GM19328 (cell line): ENCODE measurements at regions not wholly inside any gene's neighbourhood (a gene's known extent, or its start where the extent isn't known, plus 50 kb on each side); places are given as distances from the start of the nearest gene placed in this dataset.

Experiments
- ATAC-seq: cut with Tn5 transposase; IDR thresholded peaks from one replicate; pipeline ENCODE4 v1.9.1; 2021; ENCODE audit warnings: mild to moderate bottlenecking, moderate library complexity; ENCODE audit not compliant: unreplicated experiment

DNA sequence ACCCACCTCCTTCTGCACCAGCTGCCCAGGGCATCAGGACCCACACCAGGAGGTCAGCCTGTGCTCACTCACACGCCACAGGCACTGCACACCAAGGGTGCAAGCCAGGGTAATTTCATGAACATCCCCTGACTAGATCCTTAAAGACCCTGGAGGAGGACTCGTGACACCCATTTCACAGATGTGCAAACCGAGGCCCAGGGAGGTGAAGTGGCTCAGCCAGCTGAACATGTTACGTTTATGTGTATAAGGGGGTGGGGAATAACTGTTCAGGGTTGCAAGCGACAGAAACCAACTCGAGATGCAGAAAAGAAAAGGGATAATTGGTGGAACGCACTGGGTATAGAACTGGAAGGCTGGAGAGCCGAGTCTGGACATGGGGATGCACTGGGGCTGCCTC, 138.1 kb upstream of the FOXF1 start:
- ATAC-seq = no peak

DNA sequence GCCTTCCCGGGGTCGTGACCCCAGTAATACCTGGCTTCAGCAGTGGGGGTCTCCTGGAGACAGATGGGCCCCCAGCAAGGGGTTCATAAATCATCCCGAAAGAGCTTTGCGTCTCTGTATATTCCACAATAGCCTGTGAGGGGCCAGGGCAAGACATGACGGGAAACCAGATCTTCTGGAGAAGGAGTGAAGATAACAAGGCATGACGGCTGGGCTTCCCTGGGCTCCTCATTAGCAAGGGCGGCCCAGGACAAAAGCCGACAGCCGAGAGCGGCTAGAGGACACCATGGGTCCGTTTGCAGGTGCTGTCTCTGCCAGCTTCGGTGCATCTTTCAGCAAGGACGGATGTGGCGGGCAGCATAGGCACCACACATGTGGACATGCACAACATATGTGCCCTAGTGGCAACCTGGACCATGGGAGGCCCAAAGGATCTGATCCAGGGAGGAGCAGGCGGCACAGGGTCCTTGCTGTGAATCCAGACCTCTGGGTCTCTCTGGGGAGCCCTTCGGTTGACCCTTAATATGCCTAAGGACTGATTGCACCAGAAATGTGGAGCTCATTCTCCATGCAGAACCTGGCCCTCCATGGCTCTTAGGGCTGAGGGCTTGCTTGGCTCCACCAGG, 136.9 kb upstream of the FOXF1 start:
- ATAC-seq = no peak

DNA sequence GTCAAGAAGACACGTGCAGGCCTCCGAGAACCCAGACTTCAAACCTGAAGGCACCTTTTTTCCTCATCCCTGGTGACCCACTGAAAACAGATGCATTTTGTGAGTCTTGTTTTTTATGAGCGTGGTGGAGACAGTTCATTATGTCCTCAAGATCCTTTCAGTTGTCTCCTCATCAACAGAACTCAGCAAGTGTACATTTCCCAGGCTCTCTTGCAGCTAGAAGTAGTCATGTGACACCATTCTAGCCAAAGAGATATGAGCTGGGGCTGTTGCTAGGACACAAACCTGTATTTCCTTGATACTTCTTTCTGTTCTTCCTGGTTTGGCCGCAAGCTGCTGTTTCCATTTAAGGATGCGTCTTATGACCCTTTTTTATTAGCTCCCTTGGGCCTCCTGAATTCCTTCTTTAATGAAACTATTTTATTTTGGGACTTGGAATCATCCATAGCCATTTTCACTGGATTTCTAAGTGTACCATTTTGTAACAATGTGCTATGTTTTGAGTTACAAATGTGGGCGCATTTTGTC, 135.7 kb upstream of the FOXF1 start:
- ATAC-seq = no peak

DNA sequence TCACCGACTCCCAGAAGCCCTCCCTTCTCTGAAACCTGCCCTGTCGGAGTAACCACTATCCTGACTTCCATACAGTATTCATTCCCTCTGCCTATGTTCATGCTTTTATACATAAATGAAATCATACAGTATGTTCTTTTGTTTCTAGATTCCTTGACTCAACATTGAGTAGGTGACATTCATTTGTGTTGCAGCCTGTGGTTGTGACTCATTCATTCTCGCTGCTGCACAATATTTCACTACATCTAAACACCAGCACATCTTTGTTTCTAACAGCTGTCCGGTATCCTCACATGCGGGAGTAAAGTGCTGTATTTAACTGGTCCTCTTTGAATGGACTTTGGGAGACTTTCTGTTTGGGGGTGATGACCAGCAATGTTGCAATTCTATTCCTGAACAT, 135.0 kb upstream of the FOXF1 start:
- no peak for ATAC-seq

DNA sequence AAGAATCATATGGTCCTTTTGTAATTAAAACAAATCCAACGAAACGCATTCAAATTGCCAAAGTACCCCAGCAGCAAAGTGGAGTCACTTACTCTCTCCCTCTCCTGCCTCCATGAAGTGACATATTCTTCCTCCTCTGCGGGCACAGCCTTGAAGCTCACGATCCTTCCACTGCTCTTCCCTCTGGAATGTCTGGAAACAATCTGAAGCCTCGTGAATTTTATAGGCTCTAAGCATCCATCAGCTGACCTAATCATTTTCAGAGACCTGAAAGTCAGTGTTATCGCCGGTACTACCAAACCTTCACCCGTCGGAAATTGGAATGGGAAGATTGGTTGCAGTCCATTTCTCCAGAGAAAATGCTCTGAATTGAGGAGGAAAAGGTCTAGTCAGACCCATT, 134.5 kb upstream of the FOXF1 start:
- no peak for ATAC-seq

DNA sequence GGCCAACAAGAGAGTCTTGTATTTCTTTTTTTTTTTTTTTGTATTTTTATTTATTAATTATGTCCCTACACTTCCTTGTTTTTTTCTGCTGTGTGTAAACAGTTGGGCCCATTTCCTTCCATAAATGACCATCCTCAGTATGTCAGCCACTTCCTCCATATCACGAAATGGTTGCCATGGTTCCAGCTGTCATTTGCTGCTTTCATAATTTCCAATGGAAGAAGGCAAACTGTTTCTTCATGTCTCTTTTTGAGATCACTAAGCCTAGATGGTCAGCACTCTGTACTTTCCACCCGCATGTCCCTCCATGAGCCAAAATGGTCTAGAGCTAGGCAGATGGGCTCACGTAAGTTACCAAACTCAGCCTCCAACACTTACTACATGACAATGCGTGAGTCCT, 133.5 kb upstream of the FOXF1 start:
- ATAC-seq = no peak

DNA sequence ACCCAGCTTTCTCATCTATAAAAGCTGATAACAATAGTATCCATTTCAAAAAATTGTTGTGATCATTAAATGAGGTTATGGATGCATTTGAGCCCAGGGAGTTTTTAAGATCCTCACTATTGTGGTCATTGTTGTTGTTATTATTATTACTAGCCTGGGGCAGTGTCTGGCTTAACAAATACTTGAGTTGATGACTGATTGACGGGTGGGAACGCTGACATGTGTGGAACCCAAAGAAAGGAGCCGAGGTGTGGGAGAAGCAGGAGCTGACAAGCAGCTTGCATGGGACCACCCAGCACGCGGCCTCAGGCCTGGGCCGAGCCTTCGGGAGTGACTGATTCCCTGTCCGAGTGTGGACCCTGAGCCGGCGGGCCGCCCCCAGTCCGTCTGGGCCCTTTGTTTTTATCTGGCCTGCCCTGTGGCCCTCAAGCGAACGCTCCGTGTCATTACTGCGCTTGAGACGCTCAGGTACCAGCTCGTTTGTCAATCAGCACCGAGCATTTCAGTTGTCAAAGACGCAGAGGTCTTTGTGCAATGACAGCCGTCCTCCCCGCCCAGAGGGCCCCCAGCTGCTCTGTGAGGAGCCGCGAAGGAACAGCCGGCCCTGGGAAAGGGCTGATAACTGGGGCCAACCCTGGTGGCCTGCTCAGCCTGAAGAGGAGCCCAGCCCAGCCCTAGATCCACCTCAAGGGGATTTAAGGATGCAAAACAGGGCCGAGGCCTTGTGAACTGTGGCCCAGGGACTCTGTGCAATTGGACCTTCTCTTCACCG, 132.9 kb upstream of the FOXF1 start:
- ATAC-seq = no peak

DNA sequence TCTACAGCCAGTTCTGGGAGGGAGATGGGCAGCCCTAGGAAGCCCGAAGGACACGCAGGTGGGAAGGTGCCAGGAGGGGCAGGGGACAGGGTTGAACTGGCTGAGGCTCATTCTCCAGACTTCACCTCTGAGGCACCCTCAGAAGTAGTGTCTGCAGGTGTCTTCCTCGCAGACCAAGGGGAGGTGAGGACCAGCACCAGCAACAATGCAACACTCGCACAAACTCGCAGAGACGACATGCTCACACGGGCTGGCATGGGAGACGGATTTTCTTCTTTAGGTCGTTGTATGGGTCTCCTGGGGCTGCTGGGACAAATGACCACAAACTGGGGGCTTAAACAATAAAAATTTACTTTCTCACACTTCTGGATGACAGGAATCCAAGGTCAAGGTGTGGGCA, 132.2 kb upstream of the FOXF1 start:
- ATAC-seq = no peak

DNA sequence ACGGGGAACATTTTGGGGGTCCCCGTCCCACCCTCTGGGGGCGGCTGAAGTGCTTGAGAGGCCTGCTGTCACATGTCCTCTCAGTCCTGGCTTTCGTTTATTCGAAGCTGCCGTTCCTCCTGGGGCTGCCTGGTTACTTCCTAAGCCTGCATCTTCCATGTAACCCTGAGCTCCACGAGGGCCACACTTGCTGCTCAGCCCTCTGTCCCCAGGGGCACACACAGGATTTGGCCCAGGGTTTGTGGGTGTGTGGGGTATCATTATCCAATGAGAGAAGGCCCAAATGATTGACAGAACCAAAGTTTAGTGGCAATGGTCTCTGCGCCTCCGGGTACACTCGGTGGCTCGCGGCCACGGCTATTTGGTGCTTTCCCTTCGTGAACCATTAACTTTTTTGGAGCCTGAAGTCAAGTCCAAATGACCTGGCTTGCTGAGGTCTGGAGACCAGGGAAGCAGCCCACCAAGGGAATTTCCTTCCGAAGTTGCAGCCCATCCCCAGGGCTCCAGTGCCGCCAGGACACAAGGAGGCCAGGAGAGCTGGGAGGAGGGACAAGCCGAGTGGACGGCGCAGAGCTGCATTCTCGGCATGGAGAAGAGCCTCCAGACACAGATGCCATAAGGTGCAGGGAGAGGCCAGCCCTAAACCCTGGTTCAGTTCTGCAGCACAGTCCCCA, 131.4 kb upstream of the FOXF1 start:
- ATAC-seq = no peak

DNA sequence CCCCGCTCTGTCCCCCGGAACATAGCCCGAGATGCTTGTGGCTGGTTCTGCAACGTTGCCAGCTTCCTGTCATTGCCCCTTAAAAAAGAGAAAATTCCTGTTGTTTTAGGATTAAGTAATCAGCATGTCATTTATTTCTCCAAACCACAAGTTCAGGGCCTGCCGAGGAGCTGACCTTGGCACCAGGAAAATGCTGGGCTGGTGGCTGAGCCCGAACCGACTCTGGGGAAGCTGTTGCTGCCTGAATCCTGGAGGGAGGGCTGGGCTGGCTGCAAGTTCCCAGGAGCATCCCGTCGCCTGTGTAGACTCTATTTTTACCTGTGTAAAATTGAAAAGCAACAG, 130.9 kb upstream of the FOXF1 start:
- ATAC-seq = no peak

DNA sequence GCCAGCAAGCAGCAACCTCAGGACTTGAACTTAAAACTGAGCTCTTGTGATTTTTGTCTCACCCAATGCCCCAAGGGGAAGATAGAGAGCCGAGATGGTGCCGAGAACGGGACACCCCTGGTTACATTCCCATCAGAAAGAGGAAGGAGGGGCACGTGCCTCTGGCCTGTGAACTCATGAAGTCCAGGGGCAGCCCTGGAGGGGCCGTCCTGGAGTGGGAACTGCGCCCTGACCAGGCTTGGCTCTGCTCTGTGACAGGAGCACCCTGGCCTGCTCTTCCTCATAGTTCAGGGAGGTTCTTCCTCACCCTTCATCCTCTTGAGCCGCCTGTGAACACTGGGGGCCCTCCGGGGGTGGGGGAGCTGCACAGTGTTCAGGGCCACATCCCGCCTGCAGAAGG, 130.3 kb upstream of the FOXF1 start:
- no peak for ATAC-seq

DNA sequence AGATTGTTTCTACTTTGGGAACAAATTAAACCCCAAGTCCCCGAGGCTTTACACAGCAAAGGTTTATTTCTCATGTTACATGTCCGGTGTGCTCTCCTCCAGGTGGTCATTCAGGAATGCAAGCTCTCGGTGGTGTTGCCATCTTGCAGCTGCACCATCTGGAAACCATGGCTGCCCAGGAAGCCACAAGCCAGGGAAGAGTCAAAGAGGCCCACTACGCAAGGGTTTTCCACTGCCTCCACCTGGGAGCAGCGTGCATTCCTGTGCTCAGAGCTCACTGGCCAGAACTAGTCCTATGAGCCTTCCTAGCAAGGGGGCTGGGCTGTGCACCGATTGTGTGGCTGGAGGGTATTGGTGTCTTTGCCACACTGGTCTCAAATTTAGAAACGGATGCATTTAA, 128.8 kb upstream of the FOXF1 start:
- ATAC-seq = no peak

DNA sequence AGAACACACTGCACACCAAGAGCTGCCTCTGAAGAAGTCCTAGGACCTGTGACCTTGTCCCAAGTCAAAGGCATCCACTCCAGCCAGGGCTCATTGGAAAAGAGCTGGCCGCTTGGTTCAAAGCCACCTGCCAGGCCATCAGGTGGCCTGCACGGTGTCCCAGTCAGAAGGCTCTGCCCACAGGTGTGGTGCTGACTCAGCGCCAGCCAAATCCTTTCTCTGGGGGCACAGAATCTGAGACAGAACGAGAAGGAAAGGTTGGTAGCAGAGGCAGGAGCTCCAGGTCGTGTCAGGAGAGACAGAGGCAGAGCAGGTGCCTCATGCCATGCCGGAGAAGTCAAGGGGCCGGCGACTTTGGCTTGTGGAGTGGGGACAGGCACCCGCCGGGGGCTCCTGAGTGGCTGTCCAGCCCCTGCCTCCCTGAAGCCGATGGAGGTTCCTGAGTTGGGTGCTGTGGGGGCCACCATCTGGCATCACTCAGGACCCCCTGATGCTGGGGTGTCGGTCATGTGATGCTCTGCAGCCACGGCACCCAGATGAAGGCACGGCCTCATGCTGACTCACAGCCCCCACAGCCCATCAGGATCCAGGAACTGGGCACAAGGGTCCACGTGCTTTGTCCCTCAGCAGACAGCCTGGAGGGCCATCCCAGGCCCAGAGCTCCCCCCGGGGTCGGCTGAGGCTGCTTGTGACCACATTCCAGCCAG, 128.1 kb upstream of the FOXF1 start:
- ATAC-seq = no peak

DNA sequence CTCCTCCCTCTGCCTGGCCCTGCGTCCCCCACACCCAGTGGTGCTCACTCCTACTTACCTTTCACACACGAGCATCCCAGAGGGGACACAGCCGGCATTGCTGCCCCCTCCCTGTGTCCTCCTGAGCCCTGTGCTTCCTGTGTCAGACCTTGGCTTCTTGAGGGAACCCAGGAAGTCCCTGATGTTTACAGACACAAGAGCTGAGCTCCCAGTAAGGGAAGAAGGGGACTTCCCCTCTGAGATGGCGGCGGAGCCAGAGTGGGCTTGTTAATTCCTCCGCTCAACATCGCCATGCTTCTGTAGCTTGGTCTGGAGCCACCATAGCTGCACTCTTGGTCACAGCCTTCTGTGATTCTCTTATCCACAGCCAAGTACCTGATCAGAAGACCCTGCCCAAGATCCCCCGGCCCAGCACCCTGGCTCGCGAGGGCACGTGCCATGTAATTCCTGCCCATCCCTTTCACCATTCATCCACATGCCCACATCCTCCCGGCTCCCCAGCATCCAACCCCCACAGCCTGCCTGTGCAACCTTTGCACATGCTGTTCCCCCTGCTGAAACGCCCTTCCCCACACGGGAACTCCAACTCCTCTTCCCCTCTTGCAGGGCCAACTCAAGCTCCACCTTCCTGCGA, 127.4 kb upstream of the FOXF1 start:
- no peak for ATAC-seq

DNA sequence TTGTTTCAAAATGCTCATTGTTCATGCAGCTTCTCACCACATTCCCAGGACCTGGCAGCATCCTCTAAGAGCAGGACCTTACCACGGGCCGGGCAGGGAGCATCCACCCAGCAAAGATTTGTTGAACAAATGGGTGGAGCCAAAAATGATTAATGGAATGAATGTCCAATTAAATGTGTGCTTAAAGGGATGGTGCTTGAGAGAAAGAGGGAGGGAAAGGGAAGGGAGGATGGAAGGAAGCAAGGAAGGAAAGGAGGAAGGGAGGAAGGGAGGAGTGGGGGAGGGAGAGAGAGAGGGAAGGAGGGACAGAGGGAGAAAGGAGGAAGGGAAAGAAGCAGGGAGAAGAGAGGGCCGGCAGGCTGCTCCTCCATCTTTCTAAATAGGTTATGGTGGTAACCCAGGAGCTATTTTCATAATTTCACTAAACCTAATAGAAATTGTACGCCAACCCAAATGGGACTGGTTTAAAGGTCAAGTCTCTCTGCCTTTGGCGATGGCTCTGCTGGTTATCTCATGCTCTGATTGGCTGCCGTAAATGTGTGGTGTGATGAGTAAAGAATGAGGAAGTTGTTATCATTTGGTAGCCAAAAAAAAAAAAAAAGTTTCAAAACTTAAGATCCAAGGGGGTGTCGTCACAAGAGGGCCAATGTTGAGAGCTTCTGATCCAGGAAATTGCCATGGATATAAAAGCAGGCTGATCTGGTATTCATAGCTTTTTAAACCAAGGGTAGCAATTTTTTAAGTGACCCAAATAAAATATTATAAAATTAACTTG, 126.7 kb upstream of the FOXF1 start:
- no peak for ATAC-seq

DNA sequence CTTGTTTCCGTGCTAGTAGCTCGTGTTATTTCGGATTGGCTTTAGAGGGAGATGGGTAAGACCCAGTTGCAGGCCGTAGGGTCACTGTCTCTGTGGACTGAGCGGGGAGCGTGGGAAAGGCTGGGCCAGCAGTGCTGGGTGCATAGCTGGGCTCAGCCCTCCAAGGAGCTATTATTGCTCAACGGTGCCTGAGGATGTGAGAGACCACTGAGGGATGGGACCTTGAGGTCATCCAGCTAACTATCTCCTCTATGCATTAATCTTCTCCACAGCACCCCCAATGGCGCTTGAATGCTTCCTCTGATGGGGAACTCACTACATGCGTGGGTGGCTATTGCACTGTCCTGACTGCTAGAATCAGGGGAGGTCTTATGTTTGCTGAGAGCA, 126.1 kb upstream of the FOXF1 start:
- no peak for ATAC-seq

DNA sequence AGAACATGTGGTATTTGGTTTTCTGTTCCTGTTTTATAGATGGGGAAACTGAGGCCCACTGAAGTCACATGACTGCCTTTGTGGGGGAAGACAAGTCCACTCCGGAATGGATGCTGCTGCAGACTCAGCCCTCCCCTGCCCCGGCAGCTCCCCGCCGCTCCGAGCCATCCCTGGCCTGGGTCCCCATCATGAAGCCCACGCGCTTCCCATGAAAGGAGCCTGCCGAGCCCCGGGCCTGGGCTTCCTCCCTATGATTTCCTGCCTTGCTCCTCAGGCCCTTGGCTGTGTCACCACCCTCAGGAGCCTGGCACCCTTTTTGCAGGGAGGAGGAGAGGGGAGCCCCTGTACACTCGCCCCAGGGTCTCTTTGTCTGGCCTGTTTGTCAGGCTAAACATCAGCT, 125.3 kb upstream of the FOXF1 start:
- no peak for ATAC-seq

DNA sequence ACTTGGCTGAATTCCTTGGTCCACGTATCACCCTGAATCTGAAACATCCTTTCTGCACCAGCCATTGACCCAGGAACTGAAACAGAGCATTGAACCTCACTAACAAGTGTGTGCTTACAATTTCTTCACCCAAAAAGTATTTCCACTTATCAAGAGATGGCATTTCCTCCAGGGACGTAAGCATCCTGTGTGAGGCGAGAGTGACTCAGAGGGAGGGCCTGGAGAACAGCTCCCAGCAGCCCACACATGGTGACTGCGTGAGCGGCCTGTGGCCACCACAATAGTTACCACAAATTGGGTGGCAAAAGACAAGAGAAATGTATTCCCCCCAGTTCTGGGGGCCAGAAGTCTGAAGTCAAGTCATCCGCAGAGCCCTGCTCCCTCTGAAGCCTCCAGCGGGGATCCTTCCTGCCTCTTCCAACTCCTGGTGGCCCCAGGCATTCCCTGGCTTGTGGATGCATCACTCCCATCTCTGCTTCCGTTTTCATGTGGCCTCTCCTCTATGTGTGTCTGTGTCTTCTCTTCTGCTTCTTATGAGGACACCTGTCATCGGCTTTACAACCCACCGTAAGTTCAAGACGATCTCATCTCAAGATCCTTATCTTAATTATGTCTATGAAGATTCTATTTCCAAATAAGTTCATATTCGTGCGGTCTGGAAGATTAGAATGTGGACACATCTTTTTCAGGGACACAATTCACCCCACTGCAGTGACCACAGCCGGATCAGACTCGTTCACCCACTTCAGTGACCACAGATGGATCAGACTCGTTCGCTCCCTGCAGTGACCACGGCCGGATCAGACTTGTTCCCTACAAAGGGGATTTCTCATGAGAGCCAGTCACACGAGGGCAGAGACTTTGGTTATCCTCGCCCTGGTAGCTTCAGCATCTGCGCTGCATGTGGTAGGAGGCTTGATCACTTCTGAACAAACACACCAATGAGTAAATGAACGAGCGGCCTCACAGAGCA, 122.6 kb upstream of the FOXF1 start:
- ATAC-seq = no peak

DNA sequence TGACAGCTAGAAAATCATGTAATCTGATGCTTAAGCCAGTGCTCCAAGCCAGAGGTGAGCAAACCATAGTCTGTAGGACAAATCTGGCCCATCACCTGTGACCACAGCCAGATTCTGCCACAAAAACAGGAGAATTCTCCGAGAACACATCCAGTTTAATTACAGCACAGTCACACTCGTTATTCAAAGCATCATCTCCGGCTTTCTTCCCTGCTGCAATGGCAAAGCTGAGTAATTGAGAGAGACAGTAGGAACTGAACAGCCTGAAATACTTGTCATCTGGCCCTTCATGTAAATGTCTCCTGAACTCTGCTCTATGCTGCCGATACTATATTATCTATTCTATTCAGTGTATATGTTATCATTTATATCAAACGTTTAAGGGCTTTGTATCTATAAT, 121.4 kb upstream of the FOXF1 start:
- ATAC-seq = no peak
